Colonic mucosa (tissue), 4 donors: ENCODE measurements at regions not wholly inside any gene's neighbourhood (a gene's known extent, or its start where the extent isn't known, plus 50 kb on each side); places are given as distances from the start of the nearest gene placed in this dataset.

ENCODE experiments used
- DNase-seq: peaks from one replicate; pipeline ENCODE4 v3.0.0-alpha.2; 2020
- H3K27ac ChIP-seq: fragments of 200-600 bp; one replicate; pipeline ENCODE4 v1.8.0; 2021
- H3K27me3 ChIP-seq: fragments of 200-600 bp; one replicate; pipeline ENCODE4 v1.8.0; 2021
- H3K36me3 ChIP-seq: fragments of 200-600 bp; one replicate; pipeline ENCODE4 v1.8.0; 2021
- H3K4me1 ChIP-seq: fragments of 200-600 bp; one replicate; pipeline ENCODE4 v1.8.0; 2021; ENCODE audit warnings: mild to moderate bottlenecking
- H3K4me3 ChIP-seq: fragments of 200-600 bp; one replicate; pipeline ENCODE4 v1.8.0; 2021
- H3K9ac ChIP-seq, 2 donors: one replicate each; pipeline ENCODE4 v1.7.0; 2013; ENCODE audit warnings: control low read depth in 2 of 2, low read depth in 2 of 2, low read length in 2 of 2
- H3K9me3 ChIP-seq: fragments of 200-600 bp; one replicate; pipeline ENCODE4 v1.8.0; 2021
- intact Hi-C: fragments of 100-400 bp; cut with DNase I; formaldehyde crosslinking; loops from one replicate; pipeline ENCODE4 v1.14.1; 2022
- TF ChIP-seq, protein P1 (sequence below): fragments of 200-600 bp; IDR thresholded peaks from one replicate; pipeline ENCODE4 v1.8.0; 2022; ENCODE audit warnings: antibody characterized with exemption, mild to moderate bottlenecking
- donor health status: healthy.
- donor health status: DM: no; HTN: no; CAD: no.
- donor health status: DM: no; HTN: no; CAD: no.

DNA sequence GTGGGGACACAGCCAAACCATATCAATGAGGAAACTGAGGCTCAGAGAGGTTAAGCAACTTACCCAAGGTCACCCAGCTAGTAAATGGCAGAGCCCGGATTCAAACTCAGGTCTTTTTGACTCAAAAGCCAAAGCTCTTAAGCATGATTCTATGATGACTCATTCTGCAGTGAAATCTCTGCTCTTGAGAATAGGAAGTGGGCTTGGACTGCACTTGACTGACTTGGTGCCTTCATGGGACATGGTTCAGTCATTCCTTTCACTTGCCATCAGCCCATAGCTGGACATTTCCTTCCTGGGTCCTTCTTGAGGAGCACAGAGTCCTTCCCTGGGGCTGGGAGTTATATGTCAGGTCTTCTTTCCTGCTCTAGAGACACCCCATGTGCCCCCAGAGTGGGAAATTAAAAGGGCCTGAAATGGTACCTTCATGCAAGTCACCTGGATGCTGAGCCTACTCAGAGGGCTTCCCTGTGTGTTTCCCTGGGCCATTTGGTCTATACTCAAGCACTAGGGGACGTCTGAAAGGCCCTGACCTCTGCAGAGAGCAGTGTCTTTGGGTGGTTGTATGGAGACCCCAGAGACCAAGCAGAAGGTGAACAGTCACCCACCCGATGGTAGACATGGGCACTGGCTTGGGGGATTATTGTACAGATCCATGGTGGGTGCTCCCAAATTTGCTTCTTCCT, 62.4 kb upstream of the SDK1 start:
- intact Hi-C loops: no loop called here
- H3K27me3 ChIP-seq: no peaks in the 10 kb centered on the region
- H3K27ac ChIP-seq: no peak overlapping the region
- no peak for DNase-seq
- no peaks in the 10 kb centered on the region for H3K9me3 ChIP-seq
- TF ChIP-seq, protein P1, sequence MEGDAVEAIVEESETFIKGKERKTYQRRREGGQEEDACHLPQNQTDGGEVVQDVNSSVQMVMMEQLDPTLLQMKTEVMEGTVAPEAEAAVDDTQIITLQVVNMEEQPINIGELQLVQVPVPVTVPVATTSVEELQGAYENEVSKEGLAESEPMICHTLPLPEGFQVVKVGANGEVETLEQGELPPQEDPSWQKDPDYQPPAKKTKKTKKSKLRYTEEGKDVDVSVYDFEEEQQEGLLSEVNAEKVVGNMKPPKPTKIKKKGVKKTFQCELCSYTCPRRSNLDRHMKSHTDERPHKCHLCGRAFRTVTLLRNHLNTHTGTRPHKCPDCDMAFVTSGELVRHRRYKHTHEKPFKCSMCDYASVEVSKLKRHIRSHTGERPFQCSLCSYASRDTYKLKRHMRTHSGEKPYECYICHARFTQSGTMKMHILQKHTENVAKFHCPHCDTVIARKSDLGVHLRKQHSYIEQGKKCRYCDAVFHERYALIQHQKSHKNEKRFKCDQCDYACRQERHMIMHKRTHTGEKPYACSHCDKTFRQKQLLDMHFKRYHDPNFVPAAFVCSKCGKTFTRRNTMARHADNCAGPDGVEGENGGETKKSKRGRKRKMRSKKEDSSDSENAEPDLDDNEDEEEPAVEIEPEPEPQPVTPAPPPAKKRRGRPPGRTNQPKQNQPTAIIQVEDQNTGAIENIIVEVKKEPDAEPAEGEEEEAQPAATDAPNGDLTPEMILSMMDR: no peak
- H3K9ac ChIP-seq: no peak overlapping the region
- no peaks in the 10 kb centered on the region for H3K36me3 ChIP-seq
- no peak overlapping the region for H3K4me3 ChIP-seq
- H3K4me1 ChIP-seq: no peaks in the 10 kb centered on the region

DNA sequence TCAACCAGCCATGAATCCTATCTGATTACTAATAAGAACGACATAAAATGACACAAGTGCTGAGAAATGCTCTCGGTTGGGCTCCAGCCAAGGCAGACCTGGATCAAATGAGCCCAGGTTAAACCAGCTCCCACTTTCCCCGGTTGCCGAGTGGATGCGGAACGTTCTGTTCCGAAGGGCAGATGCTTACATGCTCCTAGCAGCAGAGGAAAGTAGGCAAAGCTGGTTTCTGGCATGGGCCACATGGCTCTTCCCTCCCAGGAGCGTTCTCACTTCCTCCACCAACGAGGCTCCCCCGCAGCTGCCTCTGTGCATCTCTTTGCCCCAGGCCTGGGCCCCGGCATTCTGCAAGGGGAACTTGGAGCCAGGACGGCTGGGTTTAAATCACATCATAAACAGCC, 61.8 kb upstream of the SDK1 start:
- Histone ChIP-seq H3K4me3 (no peak overlapping the region), H3K27ac (no peak overlapping the region), H3K9ac (no peak overlapping the region), H3K36me3 (no peaks in the 10 kb centered on the region), H3K9me3 (no peaks in the 10 kb centered on the region), H3K4me1 (no peaks in the 10 kb centered on the region), H3K27me3 (no peaks in the 10 kb centered on the region)
- no peak for DNase-seq
- TF ChIP-seq, protein P1: no peak
- intact Hi-C loops: no loop called here

DNA sequence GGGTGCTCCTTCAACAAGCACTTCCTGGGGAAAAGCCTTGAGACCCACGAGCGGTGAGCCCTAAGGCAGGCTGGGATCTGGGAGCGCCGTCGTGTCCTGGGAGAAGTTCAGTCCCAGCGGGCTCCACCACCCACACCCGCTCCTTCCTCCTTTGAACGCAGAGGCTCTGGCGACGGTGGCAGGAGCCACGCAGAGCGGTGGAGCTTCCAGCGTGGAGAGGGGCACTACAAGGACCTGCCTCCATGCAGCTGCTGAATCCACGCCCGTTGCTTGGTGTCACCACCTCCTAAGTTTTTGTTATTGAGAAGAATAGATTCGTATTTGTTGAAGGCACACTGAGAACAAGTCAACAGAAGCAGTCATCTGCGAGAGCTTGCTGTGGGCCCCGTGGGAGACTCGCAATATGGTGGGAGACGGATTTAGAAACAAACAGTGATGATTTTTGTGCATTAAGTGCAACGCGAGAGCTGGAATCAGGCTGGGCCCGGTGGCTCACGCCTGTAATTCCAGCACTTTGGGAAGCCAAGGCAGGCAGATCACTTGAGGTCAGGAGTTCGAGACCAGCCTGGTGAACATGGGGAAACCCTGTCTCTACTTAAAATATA, 60.1 kb upstream of the SDK1 start:
- Histone ChIP-seq H3K9me3 (no peaks in the 10 kb centered on the region), H3K36me3 (no peaks in the 10 kb centered on the region), H3K27ac (no peak overlapping the region), H3K4me1 (no peaks in the 10 kb centered on the region), H3K9ac (no peak overlapping the region), H3K27me3 (no peaks in the 10 kb centered on the region), H3K4me3 (no peak overlapping the region)
- no peak for DNase-seq
- TF ChIP-seq, protein P1: no peak
- intact Hi-C loops: no loop called here

DNA sequence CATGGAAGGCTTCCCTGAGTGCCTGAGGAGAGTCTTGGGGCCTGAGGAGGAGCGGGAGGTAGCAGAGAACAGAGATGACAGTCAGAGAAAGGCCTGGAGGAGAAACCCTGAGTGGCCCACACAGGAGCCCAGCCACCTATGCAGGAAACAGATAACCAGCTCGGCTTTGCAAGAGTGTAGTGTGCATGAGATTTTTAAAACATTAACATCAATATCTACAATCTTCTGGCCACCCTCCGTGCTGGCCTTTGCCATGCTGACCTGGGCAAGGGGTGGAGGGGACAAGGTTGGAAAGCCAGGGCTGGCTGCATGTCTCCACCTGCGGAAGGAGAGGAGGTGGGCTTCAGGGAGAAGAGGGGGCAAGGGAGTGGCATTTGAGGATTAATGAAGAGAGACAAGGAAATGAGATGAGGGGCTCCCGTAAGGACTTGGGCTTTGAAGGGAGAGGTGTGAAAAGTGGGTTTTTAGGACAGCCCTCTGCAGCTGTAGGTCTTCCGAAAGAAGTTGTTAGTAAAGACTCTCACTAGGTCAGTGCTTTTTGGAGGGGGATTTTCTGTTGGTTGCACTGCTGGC, 59.3 kb upstream of the SDK1 start:
- H3K4me1 ChIP-seq: no peaks in the 10 kb centered on the region
- H3K27me3 ChIP-seq: no peaks in the 10 kb centered on the region
- intact Hi-C loops: no loop called here
- no peak for DNase-seq
- TF ChIP-seq, protein P1: no peak
- no peak overlapping the region for H3K27ac ChIP-seq
- H3K9ac ChIP-seq: no peak overlapping the region
- no peaks in the 10 kb centered on the region for H3K36me3 ChIP-seq
- no peaks in the 10 kb centered on the region for H3K9me3 ChIP-seq
- H3K4me3 ChIP-seq: no peak overlapping the region

DNA sequence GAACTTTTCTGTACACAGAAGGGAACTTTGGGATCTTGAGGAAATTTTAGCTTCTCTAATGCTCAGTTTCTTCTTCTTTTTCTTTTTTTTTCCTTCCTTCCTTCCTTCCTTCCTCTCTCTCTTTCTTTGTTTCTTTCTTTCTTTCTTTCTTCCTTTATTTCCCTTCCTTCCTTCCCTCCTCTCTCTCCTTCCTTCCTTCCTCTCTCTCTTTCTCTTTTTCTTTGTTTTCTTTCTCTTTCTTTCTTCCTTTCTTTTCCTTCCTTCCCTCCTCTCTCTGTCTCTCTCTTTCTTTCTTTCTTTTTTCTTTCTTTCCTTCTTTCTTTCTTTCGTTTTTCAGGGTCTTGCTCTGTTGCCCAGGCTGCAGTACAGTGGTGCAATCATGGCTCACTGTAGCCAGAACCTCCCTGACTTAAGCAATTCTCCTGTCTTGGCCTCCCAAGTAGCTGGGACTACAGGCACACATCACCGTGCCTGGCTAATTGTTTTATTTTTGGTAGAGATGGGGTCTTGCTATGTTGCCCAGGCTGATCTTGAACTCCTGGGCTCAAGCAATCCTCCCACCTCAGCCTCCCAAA, 58.6 kb upstream of the SDK1 start:
- Histone ChIP-seq H3K27me3 (no peaks in the 10 kb centered on the region), H3K9me3 (no peaks in the 10 kb centered on the region), H3K4me3 (no peak overlapping the region), H3K27ac (no peak overlapping the region), H3K36me3 (no peaks in the 10 kb centered on the region), H3K9ac (no peak overlapping the region), H3K4me1 (no peaks in the 10 kb centered on the region)
- DNase-seq: no peak
- intact Hi-C loops: no loop called here
- TF ChIP-seq, protein P1: no peak
